ENCODE measurements at regions not wholly inside any gene's neighbourhood (a gene's known extent, or its start where the extent isn't known, plus 50 kb on each side); places are given as distances from the start of the nearest gene placed in this dataset.

DNA sequence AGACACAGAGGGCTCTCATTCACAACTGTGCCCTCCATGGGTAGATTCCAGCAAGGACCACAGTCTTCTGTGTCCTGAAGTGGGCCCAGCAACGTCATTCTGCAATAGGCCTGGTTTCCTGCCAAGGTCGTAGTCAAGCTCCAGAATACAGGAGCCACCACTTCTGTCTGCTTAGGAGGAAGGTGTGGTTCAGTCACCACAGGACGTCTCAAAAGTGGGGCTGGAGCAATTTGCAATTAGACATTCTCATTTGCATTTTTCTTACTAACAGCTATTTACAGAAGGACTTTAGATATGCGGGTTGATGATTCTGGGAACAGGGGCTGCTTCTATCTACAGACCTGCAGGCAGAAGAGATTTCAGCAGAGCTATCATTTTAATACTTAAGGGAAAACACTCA, 58.7 kb upstream of the MYRIP start:
- DNase-seq (ENCODE audit: low read depth), result no peak

DNA sequence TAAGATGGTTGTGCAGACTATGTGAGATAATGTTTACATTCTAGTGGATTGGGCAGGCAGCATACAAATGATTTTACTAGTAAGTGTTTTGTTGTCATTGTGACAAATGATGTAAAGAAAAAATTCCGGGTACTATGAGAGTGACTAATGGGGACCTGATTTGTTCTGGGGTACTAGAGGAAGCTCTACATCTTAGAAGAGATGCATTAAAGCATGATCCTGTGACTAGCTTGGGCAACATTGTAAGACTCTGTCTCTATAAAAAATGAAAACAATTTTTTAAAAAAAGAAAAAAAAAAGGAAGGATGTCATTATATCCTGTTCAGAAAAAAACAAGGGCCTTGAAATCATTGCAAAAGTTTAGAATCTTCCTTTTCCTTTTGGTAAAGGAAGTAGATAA, 58.1 kb upstream of the MYRIP start:
- no peak for DNase-seq (ENCODE audit: low read depth)

DNA sequence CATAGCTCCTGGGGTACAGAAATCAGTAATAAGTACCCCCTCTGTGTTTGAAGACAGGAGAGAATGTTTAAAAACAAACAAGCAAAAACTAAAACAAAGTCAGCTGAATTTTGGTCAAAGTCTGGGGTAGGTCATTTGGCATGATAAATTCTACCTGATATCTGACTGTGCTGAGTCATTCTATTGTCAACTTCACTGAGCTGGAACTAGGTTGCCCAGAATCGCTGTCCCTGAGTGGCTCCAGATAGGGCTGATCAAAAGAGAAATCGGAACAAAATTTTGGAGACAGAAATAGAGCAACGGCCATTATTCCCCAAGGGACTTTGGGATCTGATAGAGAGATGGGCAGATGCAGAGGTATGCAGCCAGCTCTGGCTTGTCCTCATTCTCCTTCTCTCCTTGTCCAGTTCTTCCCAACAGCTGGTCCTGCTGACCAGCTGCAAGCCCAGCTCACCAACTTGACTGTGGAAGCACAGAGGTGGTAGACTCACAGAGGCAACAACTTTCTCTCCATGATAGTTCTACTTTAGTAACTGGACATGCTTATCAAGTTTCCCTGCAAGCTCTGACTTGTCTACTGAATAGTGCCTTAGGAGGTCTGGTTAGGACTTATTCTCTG, 57.3 kb upstream of the MYRIP start:
- DNase-seq (ENCODE audit: low read depth), result no peak

DNA sequence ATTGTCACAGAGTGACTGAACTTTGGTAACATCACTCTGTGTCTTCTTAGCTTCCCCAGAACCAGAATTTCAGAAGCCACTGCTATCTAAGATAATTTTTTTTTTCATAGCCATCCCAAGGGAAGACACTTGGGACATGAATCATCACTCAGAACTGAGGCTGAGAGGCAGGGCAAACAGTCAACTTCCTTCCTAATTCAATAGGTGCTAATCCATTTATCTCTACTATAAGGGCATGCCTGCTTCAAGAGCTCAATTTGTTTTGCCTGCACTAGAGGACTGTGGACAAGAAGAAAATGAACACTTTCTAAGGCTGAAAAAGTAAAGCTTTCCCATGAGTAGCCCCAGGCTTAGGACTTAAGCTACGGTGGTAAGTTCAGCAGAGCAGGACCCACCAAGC, 56.7 kb upstream of the MYRIP start:
- no peak for DNase-seq (ENCODE audit: low read depth)

DNA sequence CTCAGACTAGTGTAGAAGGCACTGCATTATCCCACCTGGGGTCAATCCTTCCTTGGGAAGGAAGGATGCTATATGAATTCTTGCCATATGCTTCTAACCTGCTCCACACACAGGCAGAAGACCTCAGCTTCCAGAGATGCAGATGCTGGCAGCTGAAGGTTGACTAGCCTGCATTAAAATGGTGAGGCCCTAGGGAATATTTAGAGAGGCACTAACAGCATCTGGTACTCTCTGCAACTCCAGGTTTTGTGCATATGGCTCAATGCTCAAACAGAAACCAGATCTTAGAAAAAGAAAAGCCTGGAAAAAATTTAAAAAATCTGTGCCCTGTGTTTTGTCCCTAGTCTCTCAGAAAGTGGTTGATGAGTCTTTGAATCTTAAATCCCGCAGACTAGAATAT, 56.0 kb upstream of the MYRIP start:
- DNase-seq (ENCODE audit: low read depth), result no peak

DNA sequence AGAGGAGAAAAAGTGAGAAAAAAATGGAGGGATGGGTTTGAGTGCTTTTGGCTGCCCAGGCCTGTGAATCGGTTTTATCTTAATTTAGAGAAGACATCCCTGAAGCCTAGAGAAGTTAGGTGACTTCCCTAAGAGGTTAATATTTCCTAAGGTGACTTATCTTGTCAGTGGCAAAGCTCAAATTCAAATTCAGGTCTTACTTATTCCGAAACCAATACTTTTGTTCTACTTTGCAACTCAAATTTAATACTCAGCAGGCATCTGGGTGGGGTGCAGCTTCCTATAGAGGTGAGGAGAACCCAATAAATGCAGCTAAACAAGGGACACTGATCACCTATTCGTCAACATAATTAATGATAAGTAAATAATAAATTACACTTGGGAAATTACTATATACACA, 54.9 kb upstream of the MYRIP start:
- no peak for DNase-seq (ENCODE audit: low read depth)

DNA sequence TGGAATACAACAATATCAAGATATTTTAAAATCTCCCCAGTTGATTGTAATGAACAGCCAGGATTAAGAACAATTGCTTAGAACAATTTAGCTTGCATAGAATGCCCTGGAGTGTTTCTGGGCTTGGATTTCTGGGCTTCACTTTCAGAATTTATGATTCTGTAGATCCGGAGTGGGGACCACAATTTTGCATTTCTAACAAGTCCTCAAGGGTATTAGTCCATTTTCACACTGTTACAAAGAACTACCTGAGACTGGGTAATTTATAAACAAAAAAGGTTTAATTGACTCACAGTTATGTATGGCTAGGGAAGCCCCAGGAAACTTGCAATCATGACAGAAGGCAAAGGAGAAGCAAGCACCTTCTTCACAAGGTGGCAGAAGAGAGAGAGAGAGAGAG, 54.3 kb upstream of the MYRIP start:
- DNase-seq (ENCODE audit: low read depth), result no peak

DNA sequence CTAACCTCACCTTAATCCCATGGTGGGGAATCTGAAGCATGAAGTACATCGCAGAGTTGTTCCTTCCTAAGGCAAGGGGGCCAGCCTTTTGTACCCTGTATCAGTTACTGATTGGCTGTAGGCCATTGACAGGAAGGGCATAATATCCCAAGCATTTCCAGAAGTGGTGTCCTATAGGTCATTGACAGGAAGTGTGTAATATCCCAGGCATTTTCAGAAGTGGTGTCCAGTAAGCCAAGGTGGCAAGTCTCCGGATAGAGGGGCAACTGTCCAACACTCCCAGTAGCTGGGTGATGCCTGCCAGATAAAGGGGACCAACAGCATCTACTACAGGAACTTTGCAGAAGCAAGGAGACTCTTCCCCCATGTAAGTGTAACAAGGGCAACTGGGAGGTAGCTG, 52.1 kb upstream of the MYRIP start:
- DNase-seq (ENCODE audit: low read depth), result no peak
